ENCODE measurements at regions not wholly inside any gene's neighbourhood (a gene's known extent, or its start where the extent isn't known, plus 50 kb on each side); places are given as distances from the start of the nearest gene placed in this dataset.

GRCh38 chr5:133867341-133867740 lies 101.1 kb downstream of the C5orf15 start:
- TF ChIP-seq CTCF (IDR thresholded peaks at IDR 0.05) (no peak), POLR2A (IDR thresholded peaks at IDR 0.05) (no peak)
